ENCODE measurements at regions not wholly inside any gene's neighbourhood (a gene's known extent, or its start where the extent isn't known, plus 50 kb on each side); places are given as distances from the start of the nearest gene placed in this dataset.
A peak's percentile ranks its signal among the peaks of the same experiment; 100 is the strongest.

- Histone ChIP-seq H3K27me3 (ENCODE audit: insufficient read depth, poor library complexity, severe bottlenecking) (no peaks in the 10 kb centered on the region), H3K36me3 (ENCODE audit: low read depth) (no peaks in the 10 kb centered on the region), H3K4me1 (ENCODE audit: insufficient read depth, poor library complexity, severe bottlenecking) (peaks cover 49% of the 10 kb centered on the region), H3K9me3 (ENCODE audit: severe bottlenecking) (no peaks in the 10 kb centered on the region), H3K27ac (ENCODE audit: poor library complexity, severe bottlenecking) (peak overlapping the region; percentile 80), H3K4me3 (ENCODE audit: severe bottlenecking) (no peak overlapping the region)
- no peak for ATAC-seq (ENCODE audit: low read depth)
- TF ChIP-seq, protein P1, sequence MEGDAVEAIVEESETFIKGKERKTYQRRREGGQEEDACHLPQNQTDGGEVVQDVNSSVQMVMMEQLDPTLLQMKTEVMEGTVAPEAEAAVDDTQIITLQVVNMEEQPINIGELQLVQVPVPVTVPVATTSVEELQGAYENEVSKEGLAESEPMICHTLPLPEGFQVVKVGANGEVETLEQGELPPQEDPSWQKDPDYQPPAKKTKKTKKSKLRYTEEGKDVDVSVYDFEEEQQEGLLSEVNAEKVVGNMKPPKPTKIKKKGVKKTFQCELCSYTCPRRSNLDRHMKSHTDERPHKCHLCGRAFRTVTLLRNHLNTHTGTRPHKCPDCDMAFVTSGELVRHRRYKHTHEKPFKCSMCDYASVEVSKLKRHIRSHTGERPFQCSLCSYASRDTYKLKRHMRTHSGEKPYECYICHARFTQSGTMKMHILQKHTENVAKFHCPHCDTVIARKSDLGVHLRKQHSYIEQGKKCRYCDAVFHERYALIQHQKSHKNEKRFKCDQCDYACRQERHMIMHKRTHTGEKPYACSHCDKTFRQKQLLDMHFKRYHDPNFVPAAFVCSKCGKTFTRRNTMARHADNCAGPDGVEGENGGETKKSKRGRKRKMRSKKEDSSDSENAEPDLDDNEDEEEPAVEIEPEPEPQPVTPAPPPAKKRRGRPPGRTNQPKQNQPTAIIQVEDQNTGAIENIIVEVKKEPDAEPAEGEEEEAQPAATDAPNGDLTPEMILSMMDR (IDR thresholded peaks at IDR 0.05; ENCODE audit: poor library complexity, severe bottlenecking) = no peak
- no peak for DNase-seq (ENCODE audit: low spot score)
Measured at GRCh38 chr13:73169971-73170370, 111.2 kb downstream of the KLF5 start.

GRCh38 chr13:73168953-73169401 lies 110.2 kb downstream of the KLF5 start:
- H3K27me3 ChIP-seq (ENCODE audit: insufficient read depth, poor library complexity, severe bottlenecking) = no peaks in the 10 kb centered on the region
- ATAC-seq (ENCODE audit: low read depth) (peak; percentile 59), DNase-seq (ENCODE audit: low spot score) (no peak)
- H3K27ac ChIP-seq (ENCODE audit: poor library complexity, severe bottlenecking) = peak overlapping the region; percentile 80
- H3K4me1 ChIP-seq (ENCODE audit: insufficient read depth, poor library complexity, severe bottlenecking) = peaks cover 49% of the 10 kb centered on the region
- TF ChIP-seq, protein P1 (IDR thresholded peaks at IDR 0.05; ENCODE audit: poor library complexity, severe bottlenecking) = no peak
- H3K36me3 ChIP-seq (ENCODE audit: low read depth) = no peaks in the 10 kb centered on the region
- no peak overlapping the region for H3K4me3 ChIP-seq (ENCODE audit: severe bottlenecking)
- no peaks in the 10 kb centered on the region for H3K9me3 ChIP-seq (ENCODE audit: severe bottlenecking)

DNA sequence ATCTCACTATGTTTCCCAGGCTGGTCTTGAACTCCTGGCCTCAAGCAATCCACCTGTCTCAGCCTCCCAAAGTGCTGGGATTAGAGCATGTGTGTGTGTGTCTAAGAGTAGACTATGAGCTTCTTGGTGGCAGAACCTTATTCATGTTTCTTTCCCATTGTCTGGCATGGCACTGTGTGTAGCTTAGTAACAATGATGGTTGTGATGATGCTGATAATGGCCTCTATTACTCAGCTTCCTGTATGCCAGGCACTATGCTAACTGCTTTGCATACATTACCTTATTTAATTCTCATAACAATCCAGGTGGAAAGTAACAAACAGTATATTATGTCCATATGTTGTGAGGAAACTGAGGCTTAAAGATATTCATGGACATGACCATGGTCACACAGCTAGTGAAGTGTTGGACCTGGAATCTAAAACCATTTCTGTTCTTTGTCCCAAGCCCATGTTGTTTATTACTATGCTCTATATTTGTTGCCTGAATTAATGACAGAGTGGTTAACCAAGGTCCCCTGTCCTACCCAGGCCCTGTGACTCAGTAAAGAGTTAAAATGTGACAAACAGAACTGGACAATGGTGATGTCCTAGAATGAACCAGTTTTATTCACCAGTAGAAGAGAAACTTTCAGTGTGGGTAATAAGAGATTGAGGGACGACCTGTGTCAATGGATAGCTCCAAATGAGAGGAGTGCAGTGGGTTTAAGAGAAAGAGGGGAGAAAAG lies 109.6 kb downstream of the KLF5 start:
- peaks cover 54% of the 10 kb centered on the region for H3K4me1 ChIP-seq (ENCODE audit: insufficient read depth, poor library complexity, severe bottlenecking)
- no peak overlapping the region for H3K4me3 ChIP-seq (ENCODE audit: severe bottlenecking)
- TF ChIP-seq, protein P1 (IDR thresholded peaks at IDR 0.05; ENCODE audit: poor library complexity, severe bottlenecking) = no peak
- DNase-seq (ENCODE audit: low spot score) (no peak), ATAC-seq (ENCODE audit: low read depth) (peak; percentile 42)
- H3K27me3 ChIP-seq (ENCODE audit: insufficient read depth, poor library complexity, severe bottlenecking) = no peaks in the 10 kb centered on the region
- no peaks in the 10 kb centered on the region for H3K36me3 ChIP-seq (ENCODE audit: low read depth)
- H3K9me3 ChIP-seq (ENCODE audit: severe bottlenecking) = no peaks in the 10 kb centered on the region
- peak overlapping the region; percentile 80 for H3K27ac ChIP-seq (ENCODE audit: poor library complexity, severe bottlenecking)

DNA sequence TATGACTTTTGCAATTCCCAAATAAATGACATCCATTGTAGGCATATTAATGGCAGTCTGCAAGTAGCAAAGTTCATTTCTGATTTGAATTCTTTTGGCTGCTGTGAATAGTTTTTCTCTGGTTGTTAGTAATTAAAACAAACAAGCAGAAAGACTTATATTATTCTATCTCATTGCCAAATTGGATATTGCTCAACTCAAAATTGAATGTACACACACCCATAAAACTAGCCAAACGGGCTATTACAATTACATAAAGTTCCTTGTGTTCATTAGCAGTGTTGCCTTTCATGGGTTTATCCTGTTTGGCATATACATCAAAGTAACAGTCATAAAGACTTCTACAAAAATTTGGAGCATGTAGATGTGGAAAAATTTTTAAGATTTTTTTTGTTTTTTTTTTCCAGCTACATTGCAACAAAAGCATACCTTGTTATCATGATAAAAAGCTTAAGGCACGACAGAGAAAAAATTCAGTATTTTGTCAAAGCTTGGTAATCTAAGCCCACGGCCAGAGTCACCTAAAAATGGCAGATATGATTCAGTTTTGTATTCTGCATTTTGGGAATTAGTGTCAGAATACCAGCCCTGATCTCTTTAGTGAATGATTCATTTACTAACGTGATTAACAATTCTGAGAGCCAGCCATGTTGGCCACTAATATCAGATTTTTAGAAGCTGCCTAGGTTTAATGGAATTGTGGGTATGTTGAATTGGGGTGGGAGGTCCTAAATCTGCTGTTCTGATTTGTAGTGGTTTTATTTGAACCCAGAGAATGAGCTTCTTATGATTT lies 108.4 kb downstream of the KLF5 start:
- no peaks in the 10 kb centered on the region for H3K9me3 ChIP-seq (ENCODE audit: severe bottlenecking)
- ATAC-seq (ENCODE audit: low read depth) = peak; percentile 7; the same call in 2 of the 3 replicates
- no peaks in the 10 kb centered on the region for H3K27me3 ChIP-seq (ENCODE audit: insufficient read depth, poor library complexity, severe bottlenecking)
- H3K36me3 ChIP-seq (ENCODE audit: low read depth) = no peaks in the 10 kb centered on the region
- peaks cover 58% of the 10 kb centered on the region for H3K4me1 ChIP-seq (ENCODE audit: insufficient read depth, poor library complexity, severe bottlenecking)
- no peak overlapping the region for H3K4me3 ChIP-seq (ENCODE audit: severe bottlenecking)
- DNase-seq (ENCODE audit: low spot score) = no peak
- H3K27ac ChIP-seq (ENCODE audit: poor library complexity, severe bottlenecking) = peak overlapping the region; percentile 80
- TF ChIP-seq, protein P1 (IDR thresholded peaks at IDR 0.05; ENCODE audit: poor library complexity, severe bottlenecking) = no peak
